Naive B cell (primary cell): ENCODE measurements at regions not wholly inside any gene's neighbourhood (a gene's known extent, or its start where the extent isn't known, plus 50 kb on each side); places are given as distances from the start of the nearest gene placed in this dataset.
A peak's percentile ranks its signal among the peaks of the same experiment; 100 is the strongest.

Experiments used
- ATAC-seq, 2 donors: fragments of 150-1000 bp; cut with Tn5 transposase; 2 replicates each; pipeline ENCODE4 v1.10.0; 2021; ENCODE audit warnings: low read depth in 2 of 2, mild to moderate bottlenecking in 2 of 2, moderate library complexity in 2 of 2
- DNase-seq: peaks from one replicate; pipeline ENCODE4 v3.0.0; 2022
- H3K27ac Mint-ChIP-seq, 6 donors: one replicate each; pipeline ENCODE4 v1.8.0; 2020 to 2022; ENCODE audit warnings: mild to moderate bottlenecking in 6 of 6, mixed read lengths in 6 of 6, moderate library complexity in 5 of 6, inconsistent platforms in 2 of 6
- H3K27me3 Mint-ChIP-seq, 3 donors: one replicate each; pipeline ENCODE4 v1.8.0; 2021 to 2022; ENCODE audit warnings: mixed read lengths in 3 of 3, mild to moderate bottlenecking in 1 of 3
- H3K36me3 Mint-ChIP-seq, 2 donors: one replicate each; pipeline ENCODE4 v1.8.0; 2020 to 2022; ENCODE audit warnings: mixed read lengths in 2 of 2, inconsistent platforms in 1 of 2, mild to moderate bottlenecking in 1 of 2
- H3K4me1 Mint-ChIP-seq, 3 donors: one replicate each; pipeline ENCODE4 v1.8.0; 2020 to 2022; ENCODE audit warnings: mixed read lengths in 3 of 3, inconsistent platforms in 1 of 3, mild to moderate bottlenecking in 1 of 3, moderate library complexity in 1 of 3
- H3K4me3 Mint-ChIP-seq, 8 donors: one replicate each; pipeline ENCODE4 v1.8.0; 2020 to 2022; ENCODE audit warnings: mild to moderate bottlenecking in 8 of 8, mixed read lengths in 8 of 8, moderate library complexity in 8 of 8, inconsistent platforms in 2 of 8
- H3K9me3 Mint-ChIP-seq, 7 donors: one replicate each; pipeline ENCODE4 v1.8.0; 2020 to 2022; ENCODE audit warnings: mixed read lengths in 7 of 7, mild to moderate bottlenecking in 5 of 7, inconsistent platforms in 2 of 7, moderate library complexity in 1 of 7

DNA sequence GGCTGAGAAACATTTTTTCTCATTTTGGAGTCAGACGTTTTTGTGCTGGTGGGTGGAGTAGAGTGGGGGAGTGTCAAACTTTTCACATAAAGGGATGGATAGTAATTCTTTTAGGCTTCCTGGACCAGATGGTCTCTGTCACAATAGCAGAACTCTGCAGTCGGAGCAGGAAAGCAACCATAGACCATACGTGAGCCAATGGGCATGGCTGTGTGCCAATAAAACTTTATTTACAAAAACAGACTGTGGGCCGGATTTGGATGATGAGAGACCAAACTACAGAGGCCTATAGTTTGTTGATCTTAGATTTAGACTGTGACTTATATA is 70.8 kb upstream of the SLC22A23 start:
- DNase-seq: no peak
- Mint-ChIP-seq H3K9me3 (peaks cover 0 to 3% (median 0%) of the 10 kb centered on the region in 7 donors), H3K27ac (no peak overlapping the region), H3K27me3 (peaks cover 8 to 18% (median 10%) of the 10 kb centered on the region in 3 donors), H3K4me1 (no peaks in the 10 kb centered on the region), H3K4me3 (peak overlapping the region in 1 of 8 donors; percentile 19), H3K36me3 (no peaks in the 10 kb centered on the region)
- no peak for ATAC-seq

DNA sequence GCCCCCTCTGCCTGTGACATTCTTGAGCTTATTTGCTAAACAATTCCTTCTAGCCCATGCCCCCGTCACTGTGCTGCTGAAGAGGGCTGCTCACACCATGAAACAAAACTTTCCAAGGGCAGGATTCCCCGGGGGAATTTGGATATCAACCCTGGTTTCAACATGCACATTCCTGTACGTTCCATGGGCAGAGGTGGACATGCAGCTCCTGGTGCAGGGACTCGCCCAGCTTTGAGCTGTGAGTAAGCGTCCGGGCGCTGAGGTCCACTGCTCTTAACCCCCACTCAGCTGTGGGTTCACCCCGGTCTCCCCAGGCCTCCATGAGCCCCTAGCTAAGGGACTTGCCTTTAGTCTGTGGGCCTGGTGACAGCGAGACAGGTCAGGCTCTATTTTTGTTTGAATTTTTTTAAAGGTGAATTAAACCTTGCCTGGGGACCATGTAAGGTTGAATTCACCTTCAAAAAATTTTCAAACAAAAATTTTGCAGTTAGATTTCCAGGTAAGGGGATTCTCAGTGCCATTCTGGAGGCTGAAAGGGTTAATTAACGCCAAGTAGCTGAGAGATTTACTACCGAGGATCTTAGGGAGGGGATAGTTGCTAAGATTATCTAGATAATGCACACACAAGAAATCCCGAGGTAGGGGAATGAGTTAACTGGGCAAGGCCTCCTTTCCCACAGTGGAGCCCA is 70.3 kb upstream of the SLC22A23 start:
- DNase-seq (no peak), ATAC-seq (no peak)
- Mint-ChIP-seq H3K27me3 (peaks cover 8 to 17% (median 10%) of the 10 kb centered on the region in 3 donors), H3K4me3 (peak overlapping the region in 1 of 8 donors; percentile 19), H3K36me3 (no peaks in the 10 kb centered on the region), H3K4me1 (no peaks in the 10 kb centered on the region), H3K27ac (no peak overlapping the region), H3K9me3 (peaks cover 0 to 3% (median 0%) of the 10 kb centered on the region in 7 donors)

DNA sequence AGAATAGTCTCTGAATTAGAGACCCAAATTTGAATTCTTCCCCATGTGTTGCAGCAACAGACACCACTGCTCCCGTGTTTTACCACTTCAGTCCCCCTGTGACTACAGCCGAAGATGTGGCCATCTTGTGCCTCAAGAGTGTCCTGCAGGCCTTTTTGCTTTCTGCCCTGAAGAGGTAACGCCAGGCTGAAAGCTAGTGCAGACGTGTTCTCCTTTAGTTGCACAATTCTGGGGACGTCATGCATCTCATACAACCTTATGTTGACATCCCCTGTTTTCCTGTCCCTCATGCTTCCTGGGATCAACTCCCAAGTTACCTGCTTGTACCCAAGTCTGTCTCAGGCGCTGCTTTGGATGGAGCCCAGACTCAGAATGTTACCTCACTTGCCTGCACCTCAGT is 69.1 kb upstream of the SLC22A23 start:
- no peaks in the 10 kb centered on the region for H3K36me3 Mint-ChIP-seq
- no peak overlapping the region for H3K4me3 Mint-ChIP-seq
- peaks cover 0 to 3% (median 0%) of the 10 kb centered on the region in 7 donors for H3K9me3 Mint-ChIP-seq
- ATAC-seq (no peak), DNase-seq (no peak)
- peaks cover 11 to 21% (median 13%) of the 10 kb centered on the region in 3 donors for H3K27me3 Mint-ChIP-seq
- H3K4me1 Mint-ChIP-seq: no peaks in the 10 kb centered on the region
- no peak overlapping the region for H3K27ac Mint-ChIP-seq

DNA sequence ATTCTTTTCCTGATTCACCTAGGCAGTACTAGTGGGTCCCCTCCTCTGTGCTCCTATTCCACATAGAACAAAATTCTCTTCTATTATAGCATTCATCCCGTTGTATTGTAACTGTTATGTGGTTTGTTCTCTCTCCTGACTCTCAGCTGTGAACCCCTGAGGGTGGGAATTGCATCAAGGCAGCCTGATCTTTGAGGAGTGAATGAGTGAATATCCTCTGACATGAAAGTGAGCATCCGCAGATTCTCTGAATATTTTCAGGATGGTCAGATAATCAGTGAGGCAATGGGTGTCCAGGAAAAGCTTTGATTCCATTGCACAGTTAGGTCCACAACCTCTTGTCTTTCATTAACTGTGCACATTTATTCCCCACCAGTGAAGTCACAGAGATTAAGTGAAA is 67.6 kb upstream of the SLC22A23 start:
- Mint-ChIP-seq H3K27me3 (peaks cover 14 to 16% (median 15%) of the 10 kb centered on the region in 3 donors), H3K27ac (no peak overlapping the region), H3K4me3 (no peak overlapping the region), H3K36me3 (no peaks in the 10 kb centered on the region), H3K9me3 (peaks cover 0 to 3% (median 0%) of the 10 kb centered on the region in 7 donors), H3K4me1 (no peaks in the 10 kb centered on the region)
- DNase-seq (no peak), ATAC-seq (no peak)

DNA sequence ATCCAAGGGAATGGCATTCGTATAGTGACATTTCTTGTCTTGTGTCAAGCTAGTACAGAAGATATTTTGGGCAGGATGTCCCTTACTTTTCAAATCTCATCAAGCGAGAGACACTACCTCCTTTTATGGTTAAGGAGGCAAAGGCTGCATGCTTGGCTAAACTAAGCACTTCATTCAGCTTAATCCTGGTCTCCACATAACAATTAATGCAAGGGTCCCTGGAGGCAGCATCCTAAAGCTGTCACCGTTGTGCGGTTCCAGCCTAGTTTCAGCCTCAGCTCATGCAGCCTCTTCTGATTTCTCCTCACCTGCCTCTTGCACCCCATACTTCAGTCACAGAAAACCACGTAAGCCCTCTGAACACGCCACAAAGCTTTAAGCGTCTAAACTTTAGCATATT is 67.1 kb upstream of the SLC22A23 start:
- H3K9me3 Mint-ChIP-seq: peaks cover 0 to 3% (median 0%) of the 10 kb centered on the region in 7 donors
- H3K4me3 Mint-ChIP-seq: no peak overlapping the region
- H3K4me1 Mint-ChIP-seq: no peaks in the 10 kb centered on the region
- peaks cover 14 to 16% (median 15%) of the 10 kb centered on the region in 3 donors for H3K27me3 Mint-ChIP-seq
- DNase-seq (no peak), ATAC-seq (no peak)
- no peak overlapping the region for H3K27ac Mint-ChIP-seq
- H3K36me3 Mint-ChIP-seq: no peaks in the 10 kb centered on the region

DNA sequence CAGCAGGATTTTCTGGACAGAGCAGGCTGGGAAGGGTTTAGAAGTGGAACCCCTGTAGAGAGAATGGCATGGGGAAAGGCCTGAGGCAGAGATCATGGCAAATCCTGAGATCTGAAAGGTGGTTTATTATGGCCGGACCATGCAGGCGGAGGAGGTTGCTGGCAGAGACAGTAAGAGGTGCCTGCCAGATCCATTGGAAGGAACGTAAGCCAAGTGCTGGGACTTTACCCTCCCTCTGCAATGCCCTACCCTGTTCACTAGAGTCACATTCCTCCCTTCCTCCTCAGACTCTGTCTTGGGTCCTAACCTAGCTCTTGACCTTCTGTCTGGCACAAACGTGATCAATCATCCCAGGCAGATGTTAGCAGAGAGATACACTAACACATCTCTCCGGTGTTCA is 66.4 kb upstream of the SLC22A23 start:
- ATAC-seq: no peak
- Mint-ChIP-seq H3K4me3 (no peak overlapping the region), H3K27ac (peak overlapping the region in 1 of 6 donors; percentile 6), H3K36me3 (no peaks in the 10 kb centered on the region), H3K4me1 (no peaks in the 10 kb centered on the region), H3K9me3 (peaks cover 0 to 3% (median 0%) of the 10 kb centered on the region in 7 donors), H3K27me3 (peaks cover 14 to 19% (median 15%) of the 10 kb centered on the region in 3 donors)
- DNase-seq: no peak

DNA sequence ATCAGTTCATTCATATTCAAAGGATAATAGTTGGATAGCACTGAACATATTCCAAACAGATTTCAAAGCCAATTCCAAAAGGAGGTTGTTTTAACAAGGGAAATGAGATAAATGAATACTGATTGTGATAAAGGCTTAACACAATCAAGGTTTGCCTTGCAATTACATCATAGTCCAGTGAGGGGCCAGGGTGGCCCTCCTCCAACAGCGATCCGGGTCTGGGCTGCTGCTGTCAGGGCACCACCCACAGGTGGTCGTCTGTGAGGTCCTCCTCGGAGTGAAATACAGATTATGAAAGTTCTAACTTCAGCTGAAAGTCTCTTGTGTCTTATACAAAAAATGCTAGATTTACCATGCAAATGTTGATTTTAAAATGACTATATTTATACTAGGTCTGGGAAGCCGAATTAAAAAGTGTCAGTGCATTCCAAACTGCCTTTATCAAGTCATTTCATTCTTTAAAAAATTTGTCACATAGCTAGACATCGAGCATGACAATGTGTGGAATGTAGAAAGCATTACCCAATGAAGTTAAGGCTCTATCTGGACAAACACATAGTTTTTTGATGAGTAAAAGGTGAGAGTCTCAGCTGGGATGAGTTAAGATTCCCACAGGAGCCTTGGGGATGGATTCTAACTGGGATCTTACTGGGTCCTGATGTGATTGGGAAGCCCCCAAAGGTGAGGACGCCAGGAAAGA is 65.9 kb upstream of the SLC22A23 start:
- Mint-ChIP-seq H3K4me1 (no peaks in the 10 kb centered on the region), H3K36me3 (no peaks in the 10 kb centered on the region), H3K27ac (no peak overlapping the region), H3K9me3 (peaks cover 0 to 3% (median 0%) of the 10 kb centered on the region in 7 donors), H3K27me3 (peaks cover 14 to 22% (median 15%) of the 10 kb centered on the region in 3 donors), H3K4me3 (no peak overlapping the region)
- ATAC-seq (no peak), DNase-seq (no peak)

DNA sequence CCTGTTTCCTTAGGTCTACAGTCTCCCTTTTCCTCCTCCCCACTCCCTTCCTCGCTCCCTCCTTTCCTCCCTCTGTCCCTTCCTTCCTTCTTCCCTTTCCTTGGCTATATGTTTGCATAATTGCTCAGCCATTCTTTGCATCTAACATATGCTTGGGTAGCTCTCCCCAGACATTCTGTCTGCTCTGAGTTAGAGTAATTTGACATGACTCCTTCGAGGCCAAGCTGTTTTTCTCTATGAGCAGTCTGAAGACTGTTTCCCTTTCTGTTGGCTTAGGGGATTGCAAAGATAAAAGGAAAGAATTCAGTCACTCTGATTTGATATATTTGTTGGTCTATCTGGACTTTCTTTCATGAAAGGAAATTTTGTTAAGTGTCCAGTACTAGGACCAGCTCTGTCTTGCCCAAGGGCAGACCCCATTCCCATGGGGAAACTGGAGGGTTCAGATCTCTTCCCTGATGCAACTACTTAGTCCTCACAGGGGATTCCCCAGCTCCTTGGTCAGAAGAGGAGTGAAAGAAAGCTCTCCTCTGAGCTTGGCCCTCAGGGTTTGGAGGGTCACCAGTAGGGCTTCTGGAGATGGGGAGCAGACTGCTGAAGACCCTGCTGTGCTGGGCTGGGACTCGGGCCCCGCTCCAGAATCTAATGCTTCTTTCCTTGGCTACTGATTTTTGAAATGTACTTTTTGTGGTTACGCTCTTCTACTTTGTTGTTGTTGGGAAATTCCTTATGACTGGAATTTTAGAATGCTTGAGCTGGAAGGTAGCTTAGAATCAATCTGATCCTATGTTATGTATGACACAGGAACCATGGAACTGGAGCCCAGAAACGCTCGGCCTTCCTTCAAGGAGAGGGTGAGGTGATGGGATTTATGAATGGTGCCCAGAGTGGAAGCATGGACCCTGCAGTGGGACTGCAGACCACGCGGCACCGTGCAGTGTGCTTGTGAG is 63.7 kb upstream of the SLC22A23 start:
- H3K27me3 Mint-ChIP-seq: peaks cover 9 to 22% (median 14%) of the 10 kb centered on the region in 3 donors
- no peak overlapping the region for H3K4me3 Mint-ChIP-seq
- H3K27ac Mint-ChIP-seq: no peak overlapping the region
- no peak for ATAC-seq
- H3K4me1 Mint-ChIP-seq: peaks cover 0 to 2% (median 0%) of the 10 kb centered on the region in 3 donors
- no peak for DNase-seq
- peaks cover 0 to 5% (median 0%) of the 10 kb centered on the region in 7 donors for H3K9me3 Mint-ChIP-seq
- no peaks in the 10 kb centered on the region for H3K36me3 Mint-ChIP-seq

DNA sequence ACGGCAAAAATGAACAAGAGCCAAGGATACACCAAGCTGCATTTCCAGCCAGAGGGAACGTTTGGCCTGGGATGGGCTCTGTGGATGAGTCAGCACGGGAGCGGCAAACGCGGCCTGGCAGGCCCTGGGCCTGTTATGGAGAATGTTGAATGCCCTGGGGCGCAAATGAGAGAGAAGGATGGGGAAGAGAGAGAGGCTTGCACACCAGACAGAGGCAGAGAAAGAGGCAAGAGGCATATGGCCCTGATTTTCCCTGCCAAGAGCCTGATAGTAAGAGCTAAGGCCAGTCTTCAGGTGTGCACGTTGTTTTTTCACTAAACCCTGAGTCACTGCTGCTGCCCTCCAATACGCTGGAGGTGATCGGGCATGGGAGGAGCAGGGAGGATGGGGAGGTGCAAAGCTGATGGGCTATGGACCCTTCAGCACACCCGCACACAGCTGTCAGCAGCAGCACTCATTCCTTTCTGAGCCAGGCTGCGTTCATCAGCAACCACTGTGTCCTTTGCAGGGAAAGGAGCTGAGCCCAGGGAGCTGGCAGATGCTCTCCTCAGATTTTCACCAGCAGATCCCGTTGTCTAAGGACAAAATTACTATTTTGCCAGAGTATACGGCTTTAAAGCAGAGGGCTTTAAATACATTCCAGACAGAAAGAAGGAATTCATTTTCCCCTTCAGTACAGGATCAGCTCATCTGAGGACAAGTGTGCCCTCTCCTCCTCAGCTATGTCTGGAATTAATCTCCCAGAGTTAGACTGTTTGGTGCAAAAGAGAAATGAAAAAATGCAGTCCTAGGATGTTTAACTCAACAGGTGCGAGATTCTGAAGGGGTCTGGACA is 61.7 kb upstream of the SLC22A23 start:
- no peak overlapping the region for H3K27ac Mint-ChIP-seq

DNA sequence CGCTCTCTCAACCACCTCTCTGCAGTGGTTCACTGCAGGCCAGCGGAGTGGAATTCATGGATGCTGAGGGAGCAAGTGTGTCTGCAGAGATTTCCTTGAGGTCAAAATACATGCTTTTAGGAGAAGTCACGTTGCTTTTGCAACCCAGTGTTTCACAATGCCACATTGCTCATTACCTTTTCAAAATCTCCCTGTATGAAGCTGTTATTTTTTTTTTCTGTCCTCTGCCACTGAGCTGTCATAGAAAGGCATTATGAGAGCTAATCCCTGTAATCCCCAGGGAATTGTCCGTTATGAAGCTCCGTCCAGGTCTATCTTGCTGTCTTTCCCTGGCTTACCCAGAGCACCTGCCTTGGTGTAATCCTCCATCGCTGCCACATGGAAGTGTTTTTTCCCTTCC is 60.5 kb upstream of the SLC22A23 start:
- ATAC-seq (no peak), DNase-seq (no peak)
- Mint-ChIP-seq H3K36me3 (no peaks in the 10 kb centered on the region), H3K27me3 (peaks cover 20 to 46% (median 36%) of the 10 kb centered on the region in 3 donors), H3K4me1 (peaks cover 0 to 2% (median 0%) of the 10 kb centered on the region in 3 donors), H3K4me3 (no peak overlapping the region), H3K9me3 (peaks cover 0 to 5% (median 0%) of the 10 kb centered on the region in 7 donors), H3K27ac (no peak overlapping the region)

More for the DNA sequence above, 61.7 kb upstream of the SLC22A23 start:
- peaks cover 17 to 34% (median 24%) of the 10 kb centered on the region in 3 donors for H3K27me3 Mint-ChIP-seq
- no peak overlapping the region for H3K4me3 Mint-ChIP-seq
- H3K36me3 Mint-ChIP-seq: no peaks in the 10 kb centered on the region
- peaks cover 0 to 5% (median 0%) of the 10 kb centered on the region in 7 donors for H3K9me3 Mint-ChIP-seq
- DNase-seq: no peak
- H3K4me1 Mint-ChIP-seq: peaks cover 0 to 2% (median 0%) of the 10 kb centered on the region in 3 donors
- ATAC-seq: no peak

DNA sequence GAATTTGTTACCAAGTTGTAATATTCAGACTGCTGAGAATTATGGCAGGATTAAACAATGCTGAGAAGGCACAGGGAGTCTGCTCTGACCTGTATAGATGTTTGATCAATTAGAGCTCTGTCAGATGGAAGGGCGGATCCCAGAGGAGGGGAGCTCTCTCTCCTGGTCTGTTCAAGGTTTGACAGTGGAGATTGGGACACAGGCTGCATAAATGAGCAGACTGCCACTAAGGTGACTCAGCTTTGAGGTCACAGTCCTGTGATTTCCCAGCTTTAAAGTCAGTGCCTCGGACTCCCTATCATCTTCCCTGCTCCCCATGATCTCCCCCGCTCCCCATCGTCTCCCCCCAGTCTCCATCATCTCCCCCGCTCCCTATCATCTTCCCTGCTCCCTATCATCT is 59.2 kb upstream of the SLC22A23 start:
- peak overlapping the region in 1 of 6 donors; percentile 53 for H3K27ac Mint-ChIP-seq
- H3K36me3 Mint-ChIP-seq: no peaks in the 10 kb centered on the region
- DNase-seq (no peak), ATAC-seq (no peak)
- no peak overlapping the region for H3K4me3 Mint-ChIP-seq
- H3K27me3 Mint-ChIP-seq: peaks cover 20 to 54% (median 42%) of the 10 kb centered on the region in 3 donors
- peaks cover 0 to 5% (median 0%) of the 10 kb centered on the region in 7 donors for H3K9me3 Mint-ChIP-seq
- H3K4me1 Mint-ChIP-seq: peaks cover 0 to 2% (median 0%) of the 10 kb centered on the region in 3 donors

DNA sequence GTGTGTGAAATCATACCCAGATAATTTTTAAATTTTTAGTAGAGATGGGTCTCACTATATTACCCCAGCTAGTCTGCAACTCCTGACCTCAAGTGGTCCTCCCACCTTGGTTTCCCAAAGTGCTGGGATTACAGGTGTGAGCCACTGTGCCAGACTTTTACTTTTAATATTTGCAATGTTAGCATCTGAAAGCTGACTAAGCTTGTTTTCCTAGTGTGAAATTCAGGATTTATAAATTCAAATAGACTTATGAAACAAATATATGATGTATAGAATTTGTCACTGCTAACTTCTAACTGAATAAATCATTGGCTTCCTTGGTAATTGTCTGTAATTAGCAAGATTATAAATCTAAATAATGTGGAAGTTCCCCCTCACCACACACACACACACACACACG is 58.8 kb upstream of the SLC22A23 start:
- DNase-seq: no peak
- H3K36me3 Mint-ChIP-seq: no peaks in the 10 kb centered on the region
- peaks cover 0 to 3% (median 0%) of the 10 kb centered on the region in 7 donors for H3K9me3 Mint-ChIP-seq
- H3K4me1 Mint-ChIP-seq: peaks cover 0 to 2% (median 0%) of the 10 kb centered on the region in 3 donors
- peaks cover 20 to 54% (median 42%) of the 10 kb centered on the region in 3 donors for H3K27me3 Mint-ChIP-seq
- H3K4me3 Mint-ChIP-seq: no peak overlapping the region
- no peak overlapping the region for H3K27ac Mint-ChIP-seq
- ATAC-seq: no peak
